ENCODE measurements at regions not wholly inside any gene's neighbourhood (a gene's known extent, or its start where the extent isn't known, plus 50 kb on each side); places are given as distances from the start of the nearest gene placed in this dataset.

GRCh38 chr13:86974995-86975328, 696.2 kb upstream of the SLITRK5 start:
- TF ChIP-seq CTCF (conservative IDR thresholded peaks at IDR 0.05) (no peak), ZFX (IDR thresholded peaks at IDR 0.05) (no peak)
